ENCODE measurements at regions not wholly inside any gene's neighbourhood (a gene's known extent, or its start where the extent isn't known, plus 50 kb on each side); places are given as distances from the start of the nearest gene placed in this dataset.

GRCh38 chr20:11539450-11539849 is 378.2 kb upstream of the BTBD3 start:
- TF ChIP-seq EZH2phosphoT487 (IDR thresholded peaks at IDR 0.05; ENCODE audit: borderline replicate concordance): no peak
- no peak for TF ChIP-seq CTCF (conservative IDR thresholded peaks at IDR 0.05; ENCODE audit: low read length)
- H3K36me3 ChIP-seq (ENCODE audit: insufficient read depth, low read length): no peaks in the 10 kb centered on the region
- no peaks in the 10 kb centered on the region for H3K79me2 ChIP-seq (ENCODE audit: insufficient read depth, low read length)
- no peaks in the 10 kb centered on the region for H4K20me1 ChIP-seq (ENCODE audit: insufficient read depth, low read length, poor library complexity, severe bottlenecking)
- no peaks in the 10 kb centered on the region for H3K27me3 ChIP-seq (ENCODE audit: insufficient read depth, low read length, poor library complexity, severe bottlenecking)
- no peaks in the 10 kb centered on the region for H3K9me3 ChIP-seq (ENCODE audit: insufficient read depth, low read depth, low read length)
- no peak overlapping the region for H3K4me3 ChIP-seq (ENCODE audit: low read length, poor library complexity, severe bottlenecking)
- no peak overlapping the region for H3K9ac ChIP-seq (ENCODE audit: low read depth, low read length, poor library complexity, severe bottlenecking)
- H2AFZ ChIP-seq (ENCODE audit: low read length): no peak overlapping the region
- H3K4me1 ChIP-seq (ENCODE audit: insufficient read depth, low read length, poor library complexity, severe bottlenecking): no peaks in the 10 kb centered on the region
- no peaks in the 10 kb centered on the region for H3K9me2 ChIP-seq (replicated peaks; ENCODE audit: low read depth, low read length)
- no peaks in the 10 kb centered on the region for H3F3A ChIP-seq (ENCODE audit: low read depth)
- no peak overlapping the region for H3K4me2 ChIP-seq (ENCODE audit: low read depth, low read length, poor library complexity, severe bottlenecking)

- Histone ChIP-seq H3K79me2 (ENCODE audit: insufficient read depth, low read length) (no peaks in the 10 kb centered on the region), H2AFZ (ENCODE audit: low read length) (no peak overlapping the region), H3K27me3 (ENCODE audit: insufficient read depth, low read length, poor library complexity, severe bottlenecking) (no peaks in the 10 kb centered on the region), H3K9me3 (ENCODE audit: insufficient read depth, low read depth, low read length) (no peaks in the 10 kb centered on the region), H3K9me2 (replicated peaks; ENCODE audit: low read depth, low read length) (no peaks in the 10 kb centered on the region), H3F3A (ENCODE audit: low read depth) (no peaks in the 10 kb centered on the region), H3K4me3 (ENCODE audit: low read length, poor library complexity, severe bottlenecking) (no peak overlapping the region), H3K9ac (ENCODE audit: low read depth, low read length, poor library complexity, severe bottlenecking) (no peak overlapping the region), H4K20me1 (ENCODE audit: insufficient read depth, low read length, poor library complexity, severe bottlenecking) (no peaks in the 10 kb centered on the region), H3K4me1 (ENCODE audit: insufficient read depth, low read length, poor library complexity, severe bottlenecking) (no peaks in the 10 kb centered on the region), H3K36me3 (ENCODE audit: insufficient read depth, low read length) (no peaks in the 10 kb centered on the region), H3K4me2 (ENCODE audit: low read depth, low read length, poor library complexity, severe bottlenecking) (no peak overlapping the region)
- TF ChIP-seq CTCF (conservative IDR thresholded peaks at IDR 0.05; ENCODE audit: low read length): no peak
- TF ChIP-seq EZH2phosphoT487 (IDR thresholded peaks at IDR 0.05; ENCODE audit: borderline replicate concordance): no peak
These were observed 377.1 kb upstream of the BTBD3 start for GRCh38 chr20:11540558-11540957.

GRCh38 chr20:11542645-11543044 is 375.0 kb upstream of the BTBD3 start:
- Histone ChIP-seq H3K4me1 (ENCODE audit: insufficient read depth, low read length, poor library complexity, severe bottlenecking) (no peaks in the 10 kb centered on the region), H3F3A (ENCODE audit: low read depth) (no peaks in the 10 kb centered on the region), H3K4me3 (ENCODE audit: low read length, poor library complexity, severe bottlenecking) (no peak overlapping the region), H3K36me3 (ENCODE audit: insufficient read depth, low read length) (no peaks in the 10 kb centered on the region), H2AFZ (ENCODE audit: low read length) (no peak overlapping the region), H3K4me2 (ENCODE audit: low read depth, low read length, poor library complexity, severe bottlenecking) (no peak overlapping the region), H3K9me3 (ENCODE audit: insufficient read depth, low read depth, low read length) (no peaks in the 10 kb centered on the region), H3K9ac (ENCODE audit: low read depth, low read length, poor library complexity, severe bottlenecking) (no peak overlapping the region), H4K20me1 (ENCODE audit: insufficient read depth, low read length, poor library complexity, severe bottlenecking) (no peaks in the 10 kb centered on the region), H3K79me2 (ENCODE audit: insufficient read depth, low read length) (no peaks in the 10 kb centered on the region), H3K27me3 (ENCODE audit: insufficient read depth, low read length, poor library complexity, severe bottlenecking) (no peaks in the 10 kb centered on the region), H3K9me2 (replicated peaks; ENCODE audit: low read depth, low read length) (no peaks in the 10 kb centered on the region)
- TF ChIP-seq CTCF (conservative IDR thresholded peaks at IDR 0.05; ENCODE audit: low read length) (no peak), EZH2phosphoT487 (IDR thresholded peaks at IDR 0.05; ENCODE audit: borderline replicate concordance) (no peak)
